GM12891 (cell line): ENCODE measurements at regions not wholly inside any gene's neighbourhood (a gene's known extent, or its start where the extent isn't known, plus 50 kb on each side); places are given as distances from the start of the nearest gene placed in this dataset.
"Not testable (repeated sequence)": the region's sequence is repeated elsewhere in the genome, so short reads cannot be mapped to it uniquely, and the experiment has no call there.

Experiments used
- DNase-seq: peaks from one replicate; pipeline ENCODE4 v3.0.0; 2011; ENCODE audit warnings: low spot score; ENCODE audit not compliant: insufficient read length
- FAIRE-seq: peaks from 2 replicates; lab custom pipeline; 2011; peaks lifted over from hg19 to GRCh38; lab: Jason Lieb, UNC
- PAX5 ChIP-seq: IDR thresholded peaks from 2 replicates; pipeline ENCODE4 v1.6.1; 2011; ENCODE audit warnings: low read length, moderate library complexity, mild to moderate bottlenecking; ENCODE audit not compliant: insufficient read depth, severe bottlenecking
- POLR2A ChIP-seq: IDR thresholded peaks from 2 replicates; pipeline ENCODE4 v1.6.1; 2011; ENCODE audit warnings: low read depth, low read length, control low read depth
- POLR2AphosphoS5 ChIP-seq: IDR thresholded peaks from 2 replicates; pipeline ENCODE4 v1.6.1; 2011; ENCODE audit warnings: low read depth, low read length, control low read depth
- POU2F2 ChIP-seq: IDR thresholded peaks from 2 replicates; pipeline ENCODE4 v1.6.1; 2011; ENCODE audit warnings: low read depth, mild to moderate bottlenecking, control low read depth, low read length, moderate library complexity
- SPI1 ChIP-seq: IDR thresholded peaks from 2 replicates; pipeline ENCODE4 v1.6.1; 2011; ENCODE audit warnings: low read depth, low read length, control low read depth
- TAF1 ChIP-seq: IDR thresholded peaks from 2 replicates; pipeline ENCODE4 v1.6.1; 2011; ENCODE audit warnings: low read depth, low read length, control low read depth

DNA sequence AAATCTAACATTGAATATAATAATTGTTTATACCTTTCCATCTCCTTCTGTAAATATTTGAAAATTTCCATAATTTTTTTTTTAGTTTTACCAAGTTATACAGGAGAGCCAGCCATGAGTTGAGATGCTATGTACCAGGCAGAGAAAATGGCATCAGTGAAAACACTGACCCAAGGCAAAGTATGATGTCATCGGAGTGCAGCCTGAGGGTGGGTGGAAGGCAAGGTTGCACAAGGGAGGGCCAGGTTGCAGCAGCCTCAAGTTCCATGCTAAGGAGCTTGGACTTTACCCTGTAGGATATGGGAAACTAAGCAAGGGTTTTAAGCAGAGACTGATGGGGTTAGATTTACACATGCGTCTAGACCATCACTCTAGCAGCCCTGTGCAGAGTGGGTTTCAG lies 441.1 kb downstream of the BCAT1 start:
- TF ChIP-seq SPI1 (no peak), POLR2A (no peak), TAF1 (no peak)
- FAIRE-seq (no peak), DNase-seq (no peak)

DNA sequence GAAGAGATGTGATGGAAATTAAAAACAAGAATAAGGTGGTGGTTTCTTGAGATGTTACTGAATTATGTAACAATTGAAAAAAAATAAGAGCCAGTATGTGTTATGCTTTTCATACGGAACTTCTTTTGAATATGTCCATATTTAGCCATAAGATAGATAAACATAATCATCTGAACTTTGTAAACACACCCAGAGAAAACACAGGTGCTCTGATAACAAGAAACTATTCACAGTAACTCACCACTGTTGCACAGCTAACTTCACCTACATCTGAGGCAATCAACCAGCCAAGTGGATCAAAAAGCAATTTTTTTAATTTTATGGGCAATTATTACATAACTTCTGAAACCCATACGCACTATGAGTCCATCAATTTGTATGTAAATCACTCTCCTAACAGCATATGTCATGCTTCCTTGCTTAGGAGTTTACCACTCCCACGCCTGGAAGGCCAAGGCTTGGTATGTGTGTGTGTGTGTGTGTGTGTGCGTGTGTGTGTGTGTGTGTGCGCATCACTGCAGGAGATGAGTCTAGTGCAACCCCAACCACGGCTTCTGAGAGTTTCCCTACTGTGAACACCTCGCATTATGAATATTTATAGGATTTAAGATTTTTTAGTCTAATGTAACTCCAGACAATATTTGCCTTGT lies 443.4 kb downstream of the BCAT1 start:
- FAIRE-seq: no peak
- TF ChIP-seq POU2F2 (no peak), POLR2A (no peak), PAX5 (no peak), TAF1 (no peak), SPI1 (no peak)
- no peak for DNase-seq

DNA sequence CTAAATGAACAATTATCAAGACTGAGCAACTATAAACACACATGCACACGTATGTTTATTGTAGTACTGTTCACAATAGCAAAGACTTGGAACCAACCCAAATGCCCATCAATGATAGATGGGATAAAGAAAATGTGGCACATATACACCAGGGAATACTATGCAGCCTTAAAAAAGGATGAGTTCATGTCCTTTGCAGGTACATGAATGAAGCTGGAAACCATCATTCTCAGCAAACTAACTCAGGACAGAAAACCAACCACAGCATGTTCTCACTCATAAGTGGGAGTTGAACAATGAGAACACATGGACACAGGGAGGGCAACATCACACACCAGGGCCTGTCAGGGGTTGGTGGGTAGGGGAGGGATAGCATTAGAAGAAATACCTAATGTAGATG lies 445.4 kb downstream of the BCAT1 start:
- FAIRE-seq, DNase-seq: not testable (repeated sequence)

DNA sequence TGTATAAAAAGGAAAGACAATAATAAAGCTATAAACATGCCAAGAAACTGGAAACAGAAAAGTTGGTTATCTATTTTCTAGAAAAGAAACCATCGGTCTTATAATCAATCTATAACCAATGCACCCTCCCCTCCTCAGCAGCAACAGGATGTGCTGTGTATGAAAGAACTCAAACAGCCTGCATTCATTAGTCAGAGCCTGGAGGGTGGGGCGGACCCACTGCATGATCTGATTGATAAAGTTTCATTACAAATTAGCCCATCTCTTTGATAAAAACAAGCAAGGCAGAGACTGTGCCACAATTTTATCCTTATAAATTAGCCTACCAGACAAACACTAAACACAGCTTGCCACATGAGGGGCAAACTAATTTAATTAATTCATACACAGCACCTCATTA lies 448.1 kb downstream of the BCAT1 start:
- TF ChIP-seq POLR2A (no peak), SPI1 (no peak), TAF1 (no peak), POU2F2 (no peak), PAX5 (no peak), POLR2AphosphoS5 (no peak)
- FAIRE-seq (no peak), DNase-seq (no peak)

DNA sequence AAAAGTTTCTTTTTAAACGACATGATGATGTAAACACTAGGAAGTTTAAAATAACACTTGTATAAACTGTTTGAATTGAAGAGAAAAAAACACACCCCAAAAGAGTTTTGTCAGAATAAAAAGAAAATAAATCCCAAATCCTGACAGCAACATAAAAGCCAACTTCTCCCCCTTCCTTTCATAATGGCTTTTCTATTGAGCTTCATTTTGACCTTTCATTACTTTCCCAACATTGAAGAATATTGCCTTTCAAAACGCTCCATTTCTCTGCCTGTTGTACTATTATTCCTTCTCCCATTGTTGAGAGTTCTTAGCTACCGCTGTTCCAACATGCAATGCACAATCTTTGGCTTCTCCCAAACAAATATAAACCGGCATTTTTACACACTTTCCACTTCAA lies 448.5 kb downstream of the BCAT1 start:
- FAIRE-seq: no peak
- DNase-seq: no peak
- no peak for TF ChIP-seq POLR2A
- no peak for TF ChIP-seq SPI1
- no peak for TF ChIP-seq PAX5
- TF ChIP-seq POU2F2: no peak
- TF ChIP-seq TAF1: no peak
- TF ChIP-seq POLR2AphosphoS5: no peak

DNA sequence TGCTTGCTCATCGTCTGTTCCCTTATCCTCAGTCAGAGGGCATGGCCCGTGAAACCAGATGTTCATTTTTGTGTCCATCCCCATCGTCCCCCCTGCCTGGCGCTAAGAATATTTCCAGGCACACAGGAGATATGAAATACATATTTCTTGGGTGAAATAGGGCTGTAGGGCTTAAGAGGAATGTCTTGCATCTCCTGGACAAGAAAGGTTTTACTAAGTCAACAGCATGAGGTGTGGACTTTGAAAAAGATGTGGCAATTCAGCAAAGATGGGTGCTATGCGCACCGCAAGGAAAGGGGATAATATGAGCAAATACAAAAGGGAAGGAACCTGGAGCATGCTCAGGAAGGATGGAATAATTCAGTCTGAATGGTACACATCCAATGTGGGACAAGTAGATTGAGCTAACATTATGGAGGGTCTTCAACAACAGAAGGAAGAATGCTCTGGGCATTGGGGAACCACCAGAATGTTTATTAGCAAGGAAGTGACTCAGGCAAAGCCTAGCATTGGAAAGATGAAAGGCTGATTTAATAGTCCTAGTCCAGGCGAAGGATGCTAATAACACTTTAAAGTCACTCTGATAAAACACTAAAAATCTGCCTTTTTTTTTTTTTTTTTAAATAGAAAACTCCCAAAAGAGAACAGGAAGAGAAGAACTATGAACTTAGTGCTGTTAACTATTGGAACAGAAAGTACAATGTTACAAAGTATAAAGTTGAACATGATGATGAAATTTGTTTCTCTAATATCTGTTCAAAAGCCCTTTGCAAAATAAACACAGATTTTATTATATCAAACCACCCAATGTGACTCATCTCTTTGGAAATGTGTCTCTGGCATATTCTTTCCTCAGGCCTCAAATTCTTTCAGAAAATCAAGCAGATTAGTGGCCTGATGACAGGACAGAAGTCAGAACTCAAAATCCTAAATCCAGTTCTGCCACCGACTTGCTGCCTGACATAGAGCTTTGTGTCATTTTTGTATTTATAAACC lies 449.5 kb downstream of the BCAT1 start:
- no peak for TF ChIP-seq SPI1
- no peak for TF ChIP-seq POLR2AphosphoS5
- no peak for TF ChIP-seq PAX5
- TF ChIP-seq POU2F2: no peak
- TF ChIP-seq TAF1: no peak
- TF ChIP-seq POLR2A: no peak
- FAIRE-seq (no peak), DNase-seq (no peak)

DNA sequence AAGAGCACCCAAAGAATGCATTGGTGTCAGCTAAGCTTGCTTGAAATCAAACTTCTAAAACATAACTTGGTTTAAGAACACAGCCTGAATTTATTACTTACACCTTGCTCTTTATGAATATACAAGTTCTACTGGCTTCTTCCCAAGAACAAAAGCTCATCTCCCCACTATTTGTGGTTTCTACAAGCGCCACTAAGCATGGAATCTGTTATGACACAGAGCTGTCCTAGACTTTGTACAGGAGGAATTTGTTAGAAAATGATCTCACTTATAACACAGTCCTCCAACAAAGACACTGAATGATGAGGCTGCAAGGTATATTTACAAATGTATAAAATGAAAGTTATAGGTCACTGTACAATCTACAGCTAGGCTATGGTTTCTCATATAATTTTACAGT lies 452.1 kb downstream of the BCAT1 start:
- DNase-seq (no peak), FAIRE-seq (no peak)

DNA sequence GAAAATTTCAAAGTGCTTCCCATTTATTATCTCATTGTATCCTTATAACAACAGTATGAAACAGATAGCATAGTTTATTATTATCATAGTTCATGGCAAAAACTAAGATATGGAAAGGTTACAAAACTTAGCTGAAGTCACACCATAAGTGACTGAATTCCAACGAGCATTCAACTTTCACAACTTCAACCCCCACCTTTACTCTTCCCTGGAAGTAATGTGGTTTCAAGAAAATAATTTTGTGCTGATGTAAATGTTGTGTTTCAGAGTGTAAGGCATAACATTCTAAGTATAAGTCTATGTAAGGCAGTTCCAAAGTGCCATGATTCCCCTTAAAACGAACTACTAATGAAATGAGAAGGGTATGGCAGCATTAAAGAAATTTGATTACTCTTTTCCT lies 454.5 kb downstream of the BCAT1 start:
- TF ChIP-seq POLR2A: no peak
- TF ChIP-seq SPI1: no peak
- TF ChIP-seq POLR2AphosphoS5: no peak
- no peak for TF ChIP-seq PAX5
- no peak for TF ChIP-seq TAF1
- TF ChIP-seq POU2F2: no peak
- no peak for DNase-seq
- FAIRE-seq: no peak

More for the DNA sequence above, 452.1 kb downstream of the BCAT1 start:
- TF ChIP-seq TAF1: no peak
- TF ChIP-seq SPI1: no peak
- TF ChIP-seq POU2F2: no peak
- TF ChIP-seq POLR2A: no peak
- TF ChIP-seq PAX5: no peak
- TF ChIP-seq POLR2AphosphoS5: no peak

DNA sequence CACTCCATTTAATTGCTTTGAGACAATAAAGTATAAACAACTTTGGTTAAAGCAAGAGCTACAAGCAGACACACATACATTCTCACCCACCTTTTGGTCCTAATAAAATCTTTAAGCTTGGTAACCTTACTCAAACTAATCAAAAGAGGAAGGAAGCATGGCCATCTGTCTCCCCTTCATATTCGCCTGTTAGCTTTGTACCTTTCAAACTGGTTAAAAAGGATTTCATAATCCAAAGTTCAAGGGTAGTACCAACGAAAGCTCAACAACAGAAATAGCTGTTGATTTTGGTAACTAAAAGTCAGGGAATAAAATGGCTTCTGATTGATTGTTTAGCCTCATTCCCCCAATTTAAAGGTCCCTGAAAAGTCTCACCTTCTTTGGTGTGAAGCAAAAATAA lies 456.9 kb downstream of the BCAT1 start:
- FAIRE-seq (no peak), DNase-seq (no peak)
- TF ChIP-seq PAX5 (no peak), POLR2AphosphoS5 (no peak), SPI1 (no peak), POU2F2 (no peak), TAF1 (no peak), POLR2A (no peak)

DNA sequence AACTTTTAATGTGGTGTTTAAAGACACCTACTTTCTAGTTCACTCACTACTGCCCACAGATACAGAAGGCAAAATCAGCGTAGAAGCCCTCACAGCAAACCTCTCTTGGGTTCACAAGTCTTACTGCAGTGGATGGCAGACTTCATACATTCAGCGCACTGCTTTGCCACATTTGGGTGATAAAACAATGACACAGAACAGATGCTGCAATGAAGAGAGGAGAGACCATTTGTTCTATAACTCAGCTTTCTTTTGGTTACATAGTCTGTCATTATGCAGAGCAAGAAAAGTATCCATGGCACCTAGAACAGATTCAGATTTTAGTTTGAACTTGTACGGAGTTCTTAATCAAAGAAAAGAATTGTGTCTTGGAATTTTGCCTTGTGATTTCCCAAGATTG lies 459.0 kb downstream of the BCAT1 start:
- no peak for TF ChIP-seq POLR2AphosphoS5
- no peak for TF ChIP-seq POLR2A
- TF ChIP-seq POU2F2: no peak
- no peak for TF ChIP-seq TAF1
- no peak for TF ChIP-seq SPI1
- TF ChIP-seq PAX5: no peak
- FAIRE-seq (no peak), DNase-seq (no peak)
